Ishikawa (cell line): ENCODE measurements at regions not wholly inside any gene's neighbourhood (a gene's known extent, or its start where the extent isn't known, plus 50 kb on each side); places are given as distances from the start of the nearest gene placed in this dataset.

Experiments used
- EGR1 ChIP-seq: IDR thresholded peaks from 2 replicates; pipeline ENCODE4 v1.6.1; 2012
- EP300 ChIP-seq: IDR thresholded peaks from 2 replicates; pipeline ENCODE4 v1.6.1; 2012; ENCODE audit warnings: borderline replicate concordance
- FOXM1 ChIP-seq: IDR thresholded peaks from 2 replicates; pipeline ENCODE4 v1.6.1; 2012; ENCODE audit warnings: low read depth, borderline replicate concordance
- MAX ChIP-seq: IDR thresholded peaks from 2 replicates; pipeline ENCODE4 v1.6.1; 2012
- RAD21 ChIP-seq: IDR thresholded peaks from 2 replicates; pipeline ENCODE4 v1.6.1; 2012; ENCODE audit warnings: low read depth
- REST ChIP-seq: IDR thresholded peaks from 2 replicates; pipeline ENCODE4 v1.6.1; 2012; ENCODE audit warnings: low read depth, mild to moderate bottlenecking
- TAF1 ChIP-seq: IDR thresholded peaks from 2 replicates; pipeline ENCODE4 v1.6.1; 2012; ENCODE audit warnings: low read depth, mild to moderate bottlenecking
- USF1 ChIP-seq: IDR thresholded peaks from 2 replicates; pipeline ENCODE4 v1.6.1; 2012
- YY1 ChIP-seq: IDR thresholded peaks from 2 replicates; pipeline ENCODE4 v1.6.1; 2012; ENCODE audit warnings: low read depth

- TF ChIP-seq REST (no peak), YY1 (no peak), USF1 (no peak), EP300 (no peak), TAF1 (no peak), MAX (no peak), RAD21 (no peak), EGR1 (no peak), FOXM1 (no peak)
These were observed 669.9 kb upstream of the PKN2 start for GRCh38 chr1:88014131-88014530.
